A549 (cell line): ENCODE measurements at regions not wholly inside any gene's neighbourhood (a gene's known extent, or its start where the extent isn't known, plus 50 kb on each side); places are given as distances from the start of the nearest gene placed in this dataset.

Experiments used
- ATAC-seq, 2 experiments: fragments of 200-7000 bp in 1 of 2; fragments of >200 bp in 1 of 2; cut with Nextera tagmentation in 1 of 2; cut with Tn5 transposase in 1 of 2; 3 replicates each; pipeline versions ENCODE4 v1.8.0 to v1.9.1; 2018 to 2020; ENCODE audit warnings: mild to moderate bottlenecking in 1 of 2, moderate library complexity in 1 of 2
- CTCF ChIA-PET: fragments of 300-600 bp; sonication (Branson Sonifier 250); formaldehyde crosslinking; extraction: SDS; loops from one replicate; lab custom pipeline; 2021; ENCODE audit warnings: antibody characterized with exemption, inconsistent platforms; lab: Yijun Ruan, JAX
- POLR2A ChIA-PET: fragments of 350-600 bp; formaldehyde crosslinking; extraction: SDS; loops from one replicate; lab custom pipeline; 2021; ENCODE audit warnings: antibody characterized with exemption, inconsistent platforms; lab: Yijun Ruan, JAX
- DNase-seq, 2 experiments: peaks; one replicate each; pipeline versions ENCODE4 v3.0.0 to v3.0.0-alpha.2; 2011 to 2016; ENCODE audit warnings: low read depth in 1 of 2, low spot score in 1 of 2
- FAIRE-seq: peaks from 2 replicates; lab custom pipeline; 2011; peaks lifted over from hg19 to GRCh38; lab: Jason Lieb, UNC
- H3K27ac ChIP-seq, 2 experiments: fragments of >200 bp; sonication (Bioruptor Twin); formaldehyde crosslinking; 3 replicates each; pipeline ENCODE4 v1.5.1; 2016 to 2017
- H3K4me1 ChIP-seq: fragments of >200 bp; sonication (Bioruptor Twin); formaldehyde crosslinking; 3 replicates; pipeline ENCODE4 v1.6.1; 2016
- H3K4me2 ChIP-seq: fragments of >200 bp; sonication (Bioruptor Twin); formaldehyde crosslinking; 3 replicates; pipeline ENCODE4 v1.6.1; 2016
- H3K4me3 ChIP-seq: fragments of >200 bp; sonication (Bioruptor Twin); formaldehyde crosslinking; 3 replicates; pipeline ENCODE4 v1.5.1; 2016
- H3K9me3 ChIP-seq: fragments of >200 bp; sonication (Bioruptor Twin); formaldehyde crosslinking; 3 replicates; pipeline ENCODE4 v1.6.1; 2016
- BHLHE40 ChIP-seq: IDR thresholded peaks from 2 replicates; pipeline ENCODE4 v1.6.1; 2012; ENCODE audit warnings: low read depth, low read length, inconsistent platforms
- CHD2 ChIP-seq: fragments of 150-350 bp; IDR thresholded peaks from 2 replicates; pipeline ENCODE4 v1.6.1; 2014; ENCODE audit warnings: low read length; ENCODE audit not compliant: partially characterized antibody
- CHD4 ChIP-seq: fragments of 200-600 bp; sonication (generic); IDR thresholded peaks from 2 replicates; pipeline ENCODE4 v1.6.1; 2016; ENCODE audit warnings: antibody characterized with exemption, mild to moderate bottlenecking, borderline replicate concordance
- EHMT2 ChIP-seq: fragments of 200-600 bp; sonication (generic); IDR thresholded peaks from 2 replicates; pipeline ENCODE4 v1.6.1; 2016; ENCODE audit warnings: antibody characterized with exemption, low read depth, mild to moderate bottlenecking, moderate library complexity
- ELK1 ChIP-seq: fragments of 150-350 bp; IDR thresholded peaks from 2 replicates; pipeline ENCODE4 v1.6.1; 2014; ENCODE audit warnings: low read depth, mild to moderate bottlenecking, low read length
- FOSL2 ChIP-seq, 2 experiments: fragments of 450-650 bp in 1 of 2; fragments of >200 bp in 1 of 2; sonication (Bioruptor Twin) in 1 of 2; formaldehyde crosslinking; IDR thresholded peaks; 2 replicates each; pipeline versions ENCODE4 v1.5.0 to v1.6.1; 2016 to 2020; ENCODE audit warnings: mild to moderate bottlenecking in 1 of 2, moderate library complexity in 1 of 2
- FOXS1 ChIP-seq: fragments of 250-450 bp; sonication (Bioruptor Pico); IDR thresholded peaks from 2 replicates; pipeline ENCODE4 v1.5.0; 2020; ENCODE audit warnings: mild to moderate bottlenecking, moderate library complexity
- GATA3 ChIP-seq: IDR thresholded peaks from 2 replicates; pipeline ENCODE4 v1.6.1; 2012; ENCODE audit warnings: borderline replicate concordance
- HDAC2 ChIP-seq: fragments of 200-600 bp; sonication (generic); IDR thresholded peaks from 2 replicates; pipeline ENCODE4 v1.6.1; 2016
- HEYL ChIP-seq: fragments of 250-450 bp; sonication (Bioruptor Pico); IDR thresholded peaks from 2 replicates; pipeline ENCODE4 v1.8.0; 2021; ENCODE audit warnings: mild to moderate bottlenecking, moderate library complexity
- HMGXB4 ChIP-seq: fragments of 250-450 bp; sonication (Bioruptor Pico); IDR thresholded peaks from 2 replicates; pipeline ENCODE4 v1.5.0; 2021; ENCODE audit warnings: mild to moderate bottlenecking, moderate library complexity, borderline replicate concordance
- HOXB13 ChIP-seq: fragments of 250-450 bp; sonication (Bioruptor Pico); IDR thresholded peaks from 2 replicates; pipeline ENCODE4 v1.5.0; 2020; ENCODE audit warnings: low read depth, mild to moderate bottlenecking, moderate library complexity
- MAX ChIP-seq: IDR thresholded peaks from 2 replicates; pipeline ENCODE4 v1.6.1; 2012
- NFE2L2 ChIP-seq: fragments of 150-350 bp; conservative IDR thresholded peaks from 2 replicates; pipeline ENCODE4 v1.6.1; 2014; ENCODE audit warnings: low read length
- POLR2AphosphoS2 ChIP-seq: conservative IDR thresholded peaks from 2 replicates; pipeline ENCODE4 v1.6.1; 2012; ENCODE audit warnings: low read length, improper control_type of control experiment, inconsistent platforms
- RCOR1 ChIP-seq: fragments of 150-350 bp; IDR thresholded peaks from 2 replicates; pipeline ENCODE4 v1.6.1; 2014; ENCODE audit warnings: antibody characterized with exemption, low read length, low read depth
- TFCP2L1 ChIP-seq: fragments of 250-450 bp; sonication (Bioruptor Pico); IDR thresholded peaks from 2 replicates; pipeline ENCODE4 v1.5.0; 2021; ENCODE audit warnings: mild to moderate bottlenecking
- TP53 ChIP-seq: fragments of 250-450 bp; sonication (Bioruptor Pico); IDR thresholded peaks from 2 replicates; pipeline ENCODE4 v1.5.0; 2021; ENCODE audit warnings: mild to moderate bottlenecking, moderate library complexity
- ZC3H11A ChIP-seq: fragments of 450-650 bp; IDR thresholded peaks from 2 replicates; pipeline ENCODE4 v1.6.1; 2014; ENCODE audit warnings: antibody characterized with exemption, mild to moderate bottlenecking
- ZNF302 ChIP-seq: fragments of 250-450 bp; sonication (Bioruptor Pico); IDR thresholded peaks from 2 replicates; pipeline ENCODE4 v1.9.0; 2021; ENCODE audit warnings: inconsistent platforms, mild to moderate bottlenecking, moderate library complexity
- ZSCAN20 ChIP-seq: fragments of 250-450 bp; sonication (Bioruptor Pico); IDR thresholded peaks from 2 replicates; pipeline ENCODE4 v1.8.0; 2022; ENCODE audit warnings: mild to moderate bottlenecking, moderate library complexity
- WGBS: methylation state at CpG from one replicate; pipeline ENCODE4 v1.1.6; 2017; ENCODE audit errors: missing lambda C conversion rate; 5-methylcytosine and 5-hydroxymethylcytosine counted together

GRCh38 chr6:11930240-11930639 lies 81.9 kb upstream of the HIVEP1 start:
- H3K4me3 ChIP-seq, result no peak overlapping the region
- H3K9me3 ChIP-seq, result no peaks in the 10 kb centered on the region
- TF ChIP-seq HDAC2 (no peak), MAX (no peak), NFE2L2 (no peak)
- DNase-seq (no peak), ATAC-seq (no peak), FAIRE-seq (no peak)
- POLR2A ChIA-PET, result no interaction called here
- CTCF ChIA-PET, result interaction anchor here (0.9 to 1.9 kb wide), 2 partner anchors 9 to 184 kb away, joined by 3 to 5 read pairs; no protein-coding TSS in a partner anchor
- H3K27ac ChIP-seq, result no peak overlapping the region
- WGBS, result 69% methylated on average over 2 of the region's 2 CpGs
- H3K4me1 ChIP-seq, result no peaks in the 10 kb centered on the region
- no peak overlapping the region for H3K4me2 ChIP-seq

- DNase-seq, result no peak
These were observed 82.8 kb upstream of the HIVEP1 start for GRCh38 chr6:11929241-11929835.

GRCh38 chr6:11926594-11927407 lies 85.3 kb upstream of the HIVEP1 start:
- no peak for ATAC-seq
- Histone ChIP-seq H3K4me2 (no peak overlapping the region), H3K27ac (no peak overlapping the region), H3K4me3 (no peak overlapping the region), H3K4me1 (peaks cover 1% of the 10 kb centered on the region), H3K9me3 (no peaks in the 10 kb centered on the region)
- no peak for TF ChIP-seq EHMT2
- no peak for TF ChIP-seq HOXB13 (CRISPR knock-in tag)
- no peak for TF ChIP-seq ZNF302 (CRISPR knock-in tag)
- TF ChIP-seq BHLHE40, result no peak
- no peak for TF ChIP-seq ELK1
- TF ChIP-seq RCOR1, result no peak
- TF ChIP-seq HEYL (CRISPR knock-in tag), result no peak
- no peak for TF ChIP-seq ZC3H11A
- no peak for TF ChIP-seq POLR2AphosphoS2
- no peak for TF ChIP-seq FOXS1 (CRISPR knock-in tag)
- DNase-seq, result no peak
- POLR2A ChIA-PET, result interaction anchor here (0.6 kb wide), 1 partner anchor 35 kb away, joined by 3 read pairs; no protein-coding TSS in a partner anchor
- CTCF ChIA-PET, result no interaction called here
- WGBS, result 93% methylated on average over 2 of the region's 2 CpGs
- FAIRE-seq, result no peak

More at GRCh38 chr6:11929241-11929835, 82.8 kb upstream of the HIVEP1 start:
- no peak overlapping the region for H3K4me3 ChIP-seq
- no peak for FAIRE-seq
- no peak for TF ChIP-seq NFE2L2
- TF ChIP-seq EHMT2, result no peak
- no peak for TF ChIP-seq HMGXB4 (CRISPR knock-in tag)
- TF ChIP-seq CHD4, result no peak
- no peak for TF ChIP-seq GATA3
- no peak for TF ChIP-seq FOSL2 (IDR thresholded peaks at IDR 0.05)
- no peak for TF ChIP-seq FOSL2 (CRISPR knock-in tag; IDR thresholded peaks at IDR 0.05)
- no peak for TF ChIP-seq CHD2
- no peak for TF ChIP-seq TP53 (CRISPR knock-in tag)
- TF ChIP-seq ZSCAN20 (CRISPR knock-in tag), result no peak
- TF ChIP-seq TFCP2L1 (CRISPR knock-in tag), result no peak
- H3K9me3 ChIP-seq, result no peaks in the 10 kb centered on the region
- no peak overlapping the region for H3K27ac ChIP-seq
- ChIA-PET POLR2A (no interaction called here), CTCF (interaction anchor here (1.9 kb wide), 1 partner anchor 183 kb away, joined by 5 read pairs; no protein-coding TSS in a partner anchor)
- 75% methylated on average over 8 of the region's 8 CpGs for WGBS
- no peaks in the 10 kb centered on the region for H3K4me1 ChIP-seq
- H3K4me2 ChIP-seq, result no peak overlapping the region
- no peak for ATAC-seq
